NCI-H82 (cell line): ENCODE measurements at regions not wholly inside any gene's neighbourhood (a gene's known extent, or its start where the extent isn't known, plus 50 kb on each side); places are given as distances from the start of the nearest gene placed in this dataset.
"Not testable (repeated sequence)": the region's sequence is repeated elsewhere in the genome, so short reads cannot be mapped to it uniquely, and the experiment has no call there.

Experiments
- DNase-seq: peaks from one replicate; lab custom pipeline; 2025; lab: John Stamatoyannopoulos, UW

GRCh38 chr22:47549741-47550340, 787.4 kb downstream of the TBC1D22A start:
- no peak for DNase-seq

- DNase-seq: no peak
Measured at GRCh38 chr22:47548953-47549740, 786.7 kb downstream of the TBC1D22A start.

DNA sequence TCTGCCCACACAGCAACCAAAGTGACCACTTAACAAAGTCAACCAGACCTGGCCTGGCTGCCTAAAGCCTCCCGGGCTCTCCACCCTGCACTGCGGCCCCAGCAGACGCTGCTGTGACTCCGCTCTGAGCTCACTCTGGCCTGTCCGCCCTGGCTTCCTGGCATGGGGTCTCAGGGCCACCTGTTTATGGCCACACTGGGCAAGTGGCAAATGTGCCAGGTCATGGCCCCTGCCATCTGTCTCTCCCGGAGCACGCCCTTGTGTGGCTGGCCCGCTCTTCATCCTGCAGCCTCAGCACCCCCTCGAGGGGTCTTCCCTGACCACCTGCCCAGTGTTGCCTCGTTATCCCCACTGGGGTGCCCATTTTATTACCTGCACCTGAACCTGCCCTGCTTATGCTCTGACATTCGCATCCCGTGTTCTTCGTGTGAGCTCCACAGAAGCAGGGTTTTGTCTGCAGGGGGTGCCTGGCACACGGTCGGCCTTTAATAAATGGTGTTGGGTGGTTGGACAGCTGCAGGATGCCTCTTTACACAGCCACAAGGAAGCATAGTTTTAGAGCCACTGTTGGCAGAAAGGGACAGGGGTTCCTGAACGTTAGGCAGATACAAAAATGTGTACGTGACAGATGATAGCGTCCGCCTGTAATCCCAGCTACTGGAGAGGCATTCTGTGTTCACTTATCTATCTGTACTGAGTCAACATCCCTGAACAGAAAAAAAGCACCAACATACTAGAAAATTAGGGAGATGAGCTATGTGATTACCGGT, 785.6 kb downstream of the TBC1D22A start:
- DNase-seq: no peak

GRCh38 chr22:47547239-47547661, 784.8 kb downstream of the TBC1D22A start:
- DNase-seq: no peak

- no peak for DNase-seq
Measured at GRCh38 chr22:47544696-47545095, 782.2 kb downstream of the TBC1D22A start.

DNA sequence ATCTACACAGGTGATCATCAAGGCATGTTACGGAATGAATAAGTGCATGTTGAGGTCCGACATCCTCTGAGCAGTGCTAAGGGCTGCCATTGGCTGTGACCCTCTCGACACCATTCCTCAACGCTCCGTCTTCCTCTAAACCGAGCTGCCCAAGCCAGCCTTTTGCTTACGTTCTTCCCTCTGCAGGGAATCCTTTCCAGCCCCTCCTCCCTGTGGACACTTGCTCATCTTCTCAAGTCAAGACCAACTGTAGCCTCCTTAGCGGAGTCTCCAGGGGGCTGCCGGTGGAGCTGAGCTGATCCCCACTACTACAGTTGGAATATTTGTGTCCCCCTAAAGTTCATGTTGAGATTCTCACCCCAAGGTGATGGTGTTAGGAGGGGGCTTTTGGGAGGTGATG, 781.0 kb downstream of the TBC1D22A start:
- no peak for DNase-seq

GRCh38 chr22:47540011-47540410, 777.6 kb downstream of the TBC1D22A start:
- DNase-seq: no peak

GRCh38 chr22:47539374-47539773, 776.9 kb downstream of the TBC1D22A start:
- DNase-seq: no peak

DNA sequence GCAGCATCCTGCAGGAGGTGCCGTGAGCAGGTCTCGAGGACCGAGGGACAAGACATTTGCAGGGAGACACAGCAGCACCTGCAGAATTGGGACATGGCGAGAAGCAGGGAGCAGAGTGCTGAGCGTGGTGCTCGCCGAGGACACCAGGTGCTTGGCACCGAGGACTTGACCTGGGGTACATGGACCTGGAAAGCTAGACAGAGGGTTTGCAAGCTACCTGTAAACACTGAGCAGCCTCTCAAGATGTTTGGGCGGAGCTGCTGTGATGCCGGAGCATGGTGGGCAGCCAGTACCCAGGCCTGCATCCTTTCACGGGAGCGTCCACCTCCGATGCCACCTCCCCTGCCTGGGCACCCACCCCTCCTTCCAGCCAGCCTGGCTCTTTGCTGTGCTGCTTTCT, 773.2 kb downstream of the TBC1D22A start:
- DNase-seq: no peak

DNA sequence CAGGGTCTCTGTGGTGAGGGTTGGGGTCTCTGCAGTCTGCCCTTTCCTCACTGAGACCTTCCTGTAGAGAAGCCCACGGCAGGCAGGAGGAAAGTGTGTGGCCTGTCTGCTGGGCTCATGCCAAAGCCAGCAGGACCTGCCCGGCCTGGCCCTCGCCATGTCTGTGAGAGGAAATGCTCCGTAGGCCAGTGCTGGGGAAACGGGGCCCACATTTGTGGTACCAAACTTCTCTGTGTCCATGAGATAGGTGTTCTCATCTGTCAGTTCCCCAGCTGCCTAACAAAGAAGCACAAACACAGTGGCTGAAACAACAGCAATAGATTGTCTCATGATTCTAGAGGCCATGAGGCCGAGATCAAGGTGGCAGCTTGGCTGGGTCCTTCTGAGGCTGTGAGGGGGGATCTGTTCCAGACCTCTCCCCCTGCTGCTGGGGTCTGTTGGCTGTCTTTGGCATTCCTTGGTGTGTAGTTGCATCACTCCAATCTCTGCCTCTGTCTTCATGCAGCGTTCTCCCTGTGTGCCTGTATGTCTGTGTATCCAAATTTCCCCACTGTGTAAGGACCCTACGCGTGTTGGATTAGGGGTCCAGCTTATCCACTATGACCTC, 772.5 kb downstream of the TBC1D22A start:
- no peak for DNase-seq

DNA sequence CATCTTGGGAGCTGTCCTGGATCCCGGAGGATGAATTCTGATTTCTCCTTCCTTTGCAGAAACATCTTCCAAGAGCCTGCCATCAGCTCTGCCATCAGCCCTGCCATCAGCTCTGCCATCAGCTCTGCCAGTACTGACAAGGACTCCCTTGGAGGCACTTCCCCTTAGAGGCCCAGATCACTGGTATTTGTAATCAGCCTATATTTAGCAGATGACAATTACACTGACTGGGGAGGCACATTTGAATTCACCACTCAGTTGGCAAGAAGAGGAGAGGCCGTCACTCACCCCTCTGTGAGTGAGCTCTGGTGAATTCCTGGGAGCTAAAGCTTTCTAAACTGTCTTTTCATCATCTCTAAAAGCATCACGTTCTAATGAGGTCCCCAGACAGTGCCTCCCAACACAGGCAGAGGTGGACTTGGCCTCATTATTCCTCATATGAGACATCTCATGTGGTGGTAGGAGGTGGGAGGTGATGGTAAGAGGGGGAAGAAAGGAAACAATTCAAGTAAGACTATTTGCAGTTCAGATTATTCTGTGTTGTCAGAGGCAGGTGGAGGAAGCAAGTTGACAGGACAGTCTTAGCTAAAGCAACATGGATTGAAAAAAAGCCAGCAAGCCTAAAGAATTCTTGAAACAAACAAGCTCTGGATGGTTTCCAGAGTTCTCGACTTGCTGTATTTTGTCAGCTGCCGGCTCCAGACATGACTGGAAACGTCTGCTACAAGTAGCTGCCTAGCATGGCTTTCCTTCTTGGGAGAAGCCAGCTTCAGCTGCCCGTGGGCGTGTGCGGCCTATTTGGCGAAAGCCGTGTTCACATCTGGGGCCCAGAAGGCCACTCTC, 771.7 kb downstream of the TBC1D22A start:
- DNase-seq: no peak

DNA sequence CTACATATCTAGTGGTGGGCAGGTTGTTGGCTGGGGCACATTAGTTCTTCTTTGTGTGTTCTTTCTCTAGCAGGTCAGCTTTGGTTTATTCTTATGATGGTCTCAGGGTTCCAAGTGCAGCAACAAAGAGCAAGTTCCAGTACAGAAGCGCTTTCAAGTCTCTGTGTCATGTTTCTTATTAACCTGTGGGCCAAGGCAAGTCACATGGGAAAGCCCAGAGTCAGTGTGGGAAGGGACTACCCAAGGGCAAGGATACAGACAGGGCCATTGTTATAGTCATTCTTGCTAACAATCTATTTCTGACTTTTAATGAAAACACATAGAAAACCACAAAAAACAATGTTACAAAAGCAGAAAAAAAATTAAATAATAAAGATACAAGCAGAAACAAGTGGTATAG, 754.6 kb downstream of the TBC1D22A start:
- DNase-seq: no peak

- DNase-seq: peak; percentile 1
Measured at GRCh38 chr22:47515384-47516125, 753.1 kb downstream of the TBC1D22A start.

DNA sequence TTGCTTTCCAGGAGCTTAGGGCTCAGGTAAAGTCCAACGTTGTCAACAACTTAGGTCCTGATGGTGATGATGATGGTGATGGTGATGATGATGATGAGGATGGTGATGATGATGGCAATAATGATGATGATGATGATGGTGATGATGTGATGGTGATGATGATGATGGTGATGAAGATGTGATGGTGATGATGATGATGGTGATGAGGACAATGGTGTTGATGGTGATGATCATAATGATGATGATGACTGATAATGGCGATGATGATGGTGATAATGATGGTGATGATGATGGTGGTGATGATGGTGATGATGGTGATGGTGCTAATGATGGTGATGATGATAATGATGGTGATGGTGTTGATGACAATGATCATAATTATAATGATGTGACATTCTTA, 750.2 kb downstream of the TBC1D22A start:
- DNase-seq: no peak

- DNase-seq: no peak
Measured at GRCh38 chr22:47504962-47505361, 742.5 kb downstream of the TBC1D22A start.

DNA sequence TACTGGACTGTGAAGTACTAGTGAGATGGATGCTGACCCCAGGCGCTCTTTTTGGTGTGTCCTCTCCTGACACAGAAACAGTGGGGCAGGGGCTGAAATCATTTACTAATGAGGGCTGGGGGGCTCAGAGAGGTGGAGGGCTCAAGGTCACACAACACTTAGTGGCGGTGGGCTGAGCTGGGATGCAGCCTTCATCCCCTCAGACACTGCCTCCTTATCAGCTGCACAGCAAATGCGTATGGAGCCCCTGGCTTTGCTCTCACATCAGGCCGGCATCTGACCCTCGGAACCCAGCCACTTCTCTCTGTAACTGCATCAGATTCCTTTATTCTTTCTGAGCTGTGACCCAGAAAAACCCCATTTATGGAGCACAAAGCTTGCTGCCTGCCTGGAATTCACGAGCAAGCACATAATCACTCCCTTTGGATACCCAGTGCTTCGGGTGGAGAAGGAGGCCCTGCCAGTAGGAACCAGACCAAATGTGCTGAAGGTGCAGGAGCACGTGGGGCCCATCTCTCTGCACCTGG, 736.6 kb downstream of the TBC1D22A start:
- no peak for DNase-seq

DNA sequence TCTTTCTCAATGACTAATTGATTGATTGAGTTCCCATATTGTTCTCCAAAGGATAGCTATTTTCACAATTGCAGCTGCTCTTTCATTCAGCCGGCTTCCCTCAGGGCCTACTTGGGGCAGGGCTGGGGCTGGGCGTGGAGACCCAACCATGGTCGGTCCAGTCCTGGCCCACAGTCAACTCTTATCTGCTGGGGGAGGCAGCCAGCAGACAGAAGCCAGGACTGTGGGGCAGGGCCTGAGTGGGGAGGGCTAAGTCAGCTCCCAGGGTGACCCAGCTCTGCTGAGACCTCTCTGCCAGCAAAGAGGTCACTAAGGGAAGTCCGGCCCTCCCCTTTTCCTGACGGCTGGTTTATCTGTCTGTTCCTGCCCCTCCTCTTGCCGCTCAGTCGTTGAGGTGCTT, 735.2 kb downstream of the TBC1D22A start:
- DNase-seq: no peak

DNA sequence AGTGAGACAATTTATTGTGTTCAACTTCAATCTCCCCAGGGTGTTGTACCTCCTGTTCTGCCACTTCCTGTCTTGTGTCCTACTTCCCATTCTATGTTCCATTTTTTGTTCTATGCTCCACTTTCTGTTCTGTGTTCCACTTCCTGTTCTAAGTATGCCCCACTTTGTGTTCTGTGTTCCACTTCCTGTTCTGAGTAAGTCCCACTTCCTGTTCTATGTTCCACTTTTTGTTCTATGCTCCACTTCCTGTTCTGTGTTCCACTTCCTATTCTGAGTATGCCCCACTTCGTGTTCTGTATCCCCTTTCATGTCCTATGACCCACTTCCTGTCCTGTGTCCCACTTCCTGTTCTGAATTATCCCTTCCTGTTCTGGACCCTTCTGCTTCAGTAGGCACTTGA, 732.7 kb downstream of the TBC1D22A start:
- DNase-seq: no peak

DNA sequence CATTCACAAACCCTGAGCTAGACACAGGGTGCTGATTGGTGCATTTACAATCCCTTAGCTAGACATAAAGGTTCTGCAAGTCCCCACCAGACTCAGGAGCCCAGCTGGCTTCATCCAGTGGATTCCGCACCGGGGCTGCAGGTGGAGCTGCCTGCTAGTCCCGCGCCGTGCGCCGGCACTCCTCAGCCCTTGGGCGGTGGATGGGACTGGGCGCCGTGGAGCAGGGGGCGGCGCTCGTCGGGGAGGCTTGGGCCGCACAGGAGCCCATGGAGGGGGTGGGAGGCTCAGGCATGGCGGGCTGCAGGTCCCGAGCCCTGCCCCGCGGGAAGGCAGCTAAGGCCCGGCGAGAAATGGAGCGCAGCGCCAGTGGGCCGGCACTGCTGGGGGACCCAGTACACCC, 725.7 kb downstream of the TBC1D22A start:
- not testable (repeated sequence) for DNase-seq

- no peak for DNase-seq
Measured at GRCh38 chr22:47486569-47487312, 724.3 kb downstream of the TBC1D22A start.
